RWPE1 (cell line): ENCODE measurements at regions not wholly inside any gene's neighbourhood (a gene's known extent, or its start where the extent isn't known, plus 50 kb on each side); places are given as distances from the start of the nearest gene placed in this dataset.

Source experiments
- CTCF ChIA-PET: fragments of 350-600 bp; sonication (Branson Sonifier 250); formaldehyde crosslinking; extraction: SDS; loops from one replicate; lab custom pipeline; 2021; lab: Yijun Ruan, JAX
- POLR2A ChIA-PET: fragments of 400-600 bp; formaldehyde crosslinking; extraction: SDS; loops from one replicate; lab custom pipeline; 2020; ENCODE audit warnings: antibody characterized with exemption; ENCODE audit not compliant: low non-redundant PET; lab: Yijun Ruan, JAX
- DNase-seq: peaks from one replicate; pipeline ENCODE4 v3.0.0; 2012; ENCODE audit warnings: low spot score
- H3K27ac ChIP-seq: fragments of 450-650 bp; 2 replicates; pipeline ENCODE4 v1.5.1; 2017
- CTCF ChIP-seq: fragments of 450-650 bp; conservative IDR thresholded peaks from 2 replicates; pipeline ENCODE4 v1.5.1; 2017; ENCODE audit warnings: low read depth, mild to moderate bottlenecking

GRCh38 chr16:85187447-85187846 lies 75.2 kb upstream of the CIBAR2 start:
- POLR2A ChIA-PET = no interaction called here
- CTCF ChIA-PET = interaction anchor here (0.6 kb wide), 1 partner anchor 116 kb away, joined by 3 read pairs; no protein-coding TSS in a partner anchor
- H3K27ac ChIP-seq = no peak overlapping the region
- no peak for DNase-seq
- TF ChIP-seq CTCF = no peak

- POLR2A ChIA-PET = no interaction called here
- TF ChIP-seq CTCF = no peak
- CTCF ChIA-PET = interaction anchor here (0.6 kb wide), 1 partner anchor 115 kb away, joined by 3 read pairs; no protein-coding TSS in a partner anchor
- DNase-seq = no peak
- no peak overlapping the region for H3K27ac ChIP-seq
These were observed 75.6 kb upstream of the CIBAR2 start for GRCh38 chr16:85187886-85188285.

- ChIA-PET CTCF (interaction anchor here (0.6 to 0.7 kb wide), 3 partner anchors 74 to 439 kb away, joined by 3 read pairs; no protein-coding TSS in a partner anchor), POLR2A (no interaction called here)
- no peak for DNase-seq
- H3K27ac ChIP-seq = no peak overlapping the region
- no peak for TF ChIP-seq CTCF
These were observed 76.8 kb upstream of the CIBAR2 start for GRCh38 chr16:85188822-85189672.

GRCh38 chr16:85190572-85190971 lies 78.3 kb upstream of the CIBAR2 start:
- no peak for DNase-seq
- ChIA-PET POLR2A (no interaction called here), CTCF (no interaction called here)
- no peak overlapping the region for H3K27ac ChIP-seq
- no peak for TF ChIP-seq CTCF

- no peak for TF ChIP-seq CTCF
- ChIA-PET POLR2A (no interaction called here), CTCF (interaction anchor here (0.5 to 1.7 kb wide), 3 partner anchors 17 to 138 kb away, joined by 3 to 4 read pairs (median 4); no protein-coding TSS in a partner anchor)
- H3K27ac ChIP-seq = no peak overlapping the region
- DNase-seq = no peak
These were observed 79.2 kb upstream of the CIBAR2 start for GRCh38 chr16:85191341-85191965.
